OCI-LY3 (cell line): ENCODE measurements at regions not wholly inside any gene's neighbourhood (a gene's known extent, or its start where the extent isn't known, plus 50 kb on each side); places are given as distances from the start of the nearest gene placed in this dataset.

Experiments used
- EZH2phosphoT487 ChIP-seq: fragments of 200-600 bp; shearing (Covaris generic); IDR thresholded peaks from 2 replicates; pipeline ENCODE4 v1.6.1; 2018; ENCODE audit warnings: antibody characterized with exemption, mixed run types, low read depth
- TF ChIP-seq, protein P1 (sequence below): fragments of 200-600, 300-600 bp; sonication (generic); IDR thresholded peaks from 2 replicates; pipeline ENCODE4 v1.5.1; 2014; ENCODE audit warnings: antibody characterized with exemption, low read length, low read depth

DNA sequence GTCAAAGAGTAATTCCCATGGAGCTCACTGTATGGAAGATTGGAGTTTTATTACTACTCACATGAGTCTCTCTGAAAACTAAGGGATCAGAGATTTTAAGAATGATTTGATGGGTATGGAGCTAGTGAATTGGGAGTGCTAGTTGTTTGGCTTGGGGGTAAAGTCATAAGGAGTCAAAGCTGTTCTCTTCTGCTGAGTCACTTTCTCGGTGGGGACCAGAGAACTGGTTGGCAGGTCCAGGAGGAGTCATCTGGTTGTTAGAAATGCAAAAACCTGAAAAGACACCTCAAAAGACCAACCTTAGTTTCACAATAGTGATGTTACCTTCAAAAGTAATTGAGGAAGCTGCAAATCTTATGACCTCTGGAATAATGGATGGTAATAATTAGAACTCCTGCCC lies 355.4 kb downstream of the RPS4Y2 start:
- TF ChIP-seq, protein P1, sequence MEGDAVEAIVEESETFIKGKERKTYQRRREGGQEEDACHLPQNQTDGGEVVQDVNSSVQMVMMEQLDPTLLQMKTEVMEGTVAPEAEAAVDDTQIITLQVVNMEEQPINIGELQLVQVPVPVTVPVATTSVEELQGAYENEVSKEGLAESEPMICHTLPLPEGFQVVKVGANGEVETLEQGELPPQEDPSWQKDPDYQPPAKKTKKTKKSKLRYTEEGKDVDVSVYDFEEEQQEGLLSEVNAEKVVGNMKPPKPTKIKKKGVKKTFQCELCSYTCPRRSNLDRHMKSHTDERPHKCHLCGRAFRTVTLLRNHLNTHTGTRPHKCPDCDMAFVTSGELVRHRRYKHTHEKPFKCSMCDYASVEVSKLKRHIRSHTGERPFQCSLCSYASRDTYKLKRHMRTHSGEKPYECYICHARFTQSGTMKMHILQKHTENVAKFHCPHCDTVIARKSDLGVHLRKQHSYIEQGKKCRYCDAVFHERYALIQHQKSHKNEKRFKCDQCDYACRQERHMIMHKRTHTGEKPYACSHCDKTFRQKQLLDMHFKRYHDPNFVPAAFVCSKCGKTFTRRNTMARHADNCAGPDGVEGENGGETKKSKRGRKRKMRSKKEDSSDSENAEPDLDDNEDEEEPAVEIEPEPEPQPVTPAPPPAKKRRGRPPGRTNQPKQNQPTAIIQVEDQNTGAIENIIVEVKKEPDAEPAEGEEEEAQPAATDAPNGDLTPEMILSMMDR: no peak
- no peak for TF ChIP-seq EZH2phosphoT487
